Astrocyte (in vitro differentiated cells and primary cell): ENCODE measurements at regions not wholly inside any gene's neighbourhood (a gene's known extent, or its start where the extent isn't known, plus 50 kb on each side); places are given as distances from the start of the nearest gene placed in this dataset.

Source experiments
- DNase-seq: peaks from one replicate; pipeline ENCODE4 v3.0.0-alpha.2; 2010; ENCODE audit warnings: low read depth
- FAIRE-seq: peaks from 2 replicates; lab custom pipeline; 2011; peaks lifted over from hg19 to GRCh38; lab: Jason Lieb, UNC
- H2AFZ ChIP-seq: 2 replicates; pipeline ENCODE4 v1.6.0; 2012; ENCODE audit warnings: low read depth, low read length, inconsistent platforms
- H3K27ac ChIP-seq: 2 replicates; pipeline ENCODE4 v1.5.1; 2011; ENCODE audit warnings: low read depth, low read length, inconsistent platforms
- H3K27me3 ChIP-seq: 2 replicates; pipeline ENCODE4 v1.6.0; 2011; ENCODE audit warnings: low read length, inconsistent platforms; ENCODE audit not compliant: insufficient read depth
- H3K36me3 ChIP-seq: 2 replicates; pipeline ENCODE4 v1.5.1; 2011; ENCODE audit warnings: low read length, inconsistent platforms; ENCODE audit not compliant: insufficient read depth
- H3K4me1 ChIP-seq: 2 replicates; pipeline ENCODE4 v1.5.1; 2011; ENCODE audit warnings: low read length, inconsistent platforms; ENCODE audit not compliant: insufficient read depth
- H3K4me2 ChIP-seq: 2 replicates; pipeline ENCODE4 v1.6.0; 2012; ENCODE audit warnings: low read length, inconsistent platforms
- H3K4me3 ChIP-seq: 2 replicates; pipeline ENCODE4 v1.5.1; 2011; ENCODE audit warnings: low read depth, mild to moderate bottlenecking, low read length, inconsistent platforms; ENCODE audit not compliant: insufficient read depth
- H3K79me2 ChIP-seq: 2 replicates; pipeline ENCODE4 v1.6.0; 2012; ENCODE audit warnings: mild to moderate bottlenecking, low read length, inconsistent platforms; ENCODE audit not compliant: insufficient read depth
- H3K9ac ChIP-seq: 2 replicates; pipeline ENCODE4 v1.6.0; 2012; ENCODE audit warnings: mild to moderate bottlenecking, low read length, inconsistent platforms
- H3K9me3 ChIP-seq: 2 replicates; pipeline ENCODE4 v1.5.1; 2012; ENCODE audit warnings: low read depth, mild to moderate bottlenecking, low read length, inconsistent platforms; ENCODE audit not compliant: insufficient read depth
- H4K20me1 ChIP-seq: 2 replicates; pipeline ENCODE4 v1.6.0; 2012; ENCODE audit warnings: low read length, inconsistent platforms; ENCODE audit not compliant: insufficient read depth
- H3K27ac Mint-ChIP-seq: one replicate; pipeline ENCODE4 v1.8.0; 2021; ENCODE audit warnings: mild to moderate bottlenecking, mixed read lengths; ENCODE audit not compliant: unreplicated experiment
- H3K27me3 Mint-ChIP-seq: one replicate; pipeline ENCODE4 v1.8.0; 2021; ENCODE audit warnings: low read depth, mixed read lengths; ENCODE audit not compliant: unreplicated experiment
- H3K36me3 Mint-ChIP-seq: one replicate; pipeline ENCODE4 v1.8.0; 2021; ENCODE audit warnings: low read depth, mixed read lengths; ENCODE audit not compliant: unreplicated experiment
- H3K4me1 Mint-ChIP-seq: one replicate; pipeline ENCODE4 v1.8.0; 2021; ENCODE audit warnings: low read depth, mixed read lengths; ENCODE audit not compliant: unreplicated experiment
- H3K4me3 Mint-ChIP-seq: one replicate; pipeline ENCODE4 v1.8.0; 2021; ENCODE audit warnings: mild to moderate bottlenecking, moderate library complexity, mixed read lengths; ENCODE audit not compliant: unreplicated experiment
- H3K9me3 Mint-ChIP-seq: one replicate; pipeline ENCODE4 v1.8.0; 2021; ENCODE audit warnings: mild to moderate bottlenecking, mixed read lengths; ENCODE audit not compliant: unreplicated experiment
- EZH2 ChIP-seq: IDR thresholded peaks from 2 replicates; pipeline ENCODE4 v1.6.1; 2012; ENCODE audit warnings: mild to moderate bottlenecking, low read length, inconsistent platforms; ENCODE audit not compliant: insufficient read depth
- TF ChIP-seq, protein P1 (sequence below): IDR thresholded peaks from 2 replicates; pipeline ENCODE4 v1.5.1; 2011; ENCODE audit warnings: low read depth, mild to moderate bottlenecking, inconsistent platforms, low read length, moderate library complexity; ENCODE audit not compliant: insufficient read depth

DNA sequence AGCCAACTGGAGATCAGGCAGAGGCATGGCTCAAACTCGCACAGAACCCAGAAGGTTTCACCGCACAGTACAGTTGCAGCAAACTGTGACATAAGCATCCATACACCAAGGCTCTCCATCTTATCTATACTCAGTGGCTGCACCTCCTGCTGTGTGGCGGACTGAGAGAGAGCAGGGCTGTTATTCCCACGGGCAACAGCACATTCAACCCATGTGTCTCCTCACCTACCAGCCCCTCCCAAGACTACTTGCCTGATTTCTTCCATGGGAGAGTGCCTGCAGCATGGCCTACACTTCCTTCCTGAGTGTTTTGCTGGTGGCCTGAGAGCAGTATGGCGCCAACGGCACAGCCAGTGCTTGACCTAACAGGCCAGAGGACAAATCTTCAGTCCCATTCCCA is 1606.6 kb downstream of the SLITRK1 start:
- Histone ChIP-seq H3K9ac (no peak overlapping the region), H3K4me1 (no peaks in the 10 kb centered on the region), H3K27ac (no peak overlapping the region), H3K9me3 (no peaks in the 10 kb centered on the region), H3K4me3 (no peak overlapping the region), H3K4me2 (no peak overlapping the region), H3K27me3 (no peaks in the 10 kb centered on the region), H2AFZ (no peak overlapping the region), H3K36me3 (no peaks in the 10 kb centered on the region), H4K20me1 (no peaks in the 10 kb centered on the region), H3K79me2 (no peaks in the 10 kb centered on the region)
- FAIRE-seq (no peak), DNase-seq (no peak)
- Mint-ChIP-seq H3K27ac (no peak overlapping the region), H3K4me3 (no peak overlapping the region), H3K4me1 (no peaks in the 10 kb centered on the region), H3K9me3 (no peaks in the 10 kb centered on the region), H3K36me3 (no peaks in the 10 kb centered on the region), H3K27me3 (no peaks in the 10 kb centered on the region)
- TF ChIP-seq EZH2: no peak
- TF ChIP-seq, protein P1, sequence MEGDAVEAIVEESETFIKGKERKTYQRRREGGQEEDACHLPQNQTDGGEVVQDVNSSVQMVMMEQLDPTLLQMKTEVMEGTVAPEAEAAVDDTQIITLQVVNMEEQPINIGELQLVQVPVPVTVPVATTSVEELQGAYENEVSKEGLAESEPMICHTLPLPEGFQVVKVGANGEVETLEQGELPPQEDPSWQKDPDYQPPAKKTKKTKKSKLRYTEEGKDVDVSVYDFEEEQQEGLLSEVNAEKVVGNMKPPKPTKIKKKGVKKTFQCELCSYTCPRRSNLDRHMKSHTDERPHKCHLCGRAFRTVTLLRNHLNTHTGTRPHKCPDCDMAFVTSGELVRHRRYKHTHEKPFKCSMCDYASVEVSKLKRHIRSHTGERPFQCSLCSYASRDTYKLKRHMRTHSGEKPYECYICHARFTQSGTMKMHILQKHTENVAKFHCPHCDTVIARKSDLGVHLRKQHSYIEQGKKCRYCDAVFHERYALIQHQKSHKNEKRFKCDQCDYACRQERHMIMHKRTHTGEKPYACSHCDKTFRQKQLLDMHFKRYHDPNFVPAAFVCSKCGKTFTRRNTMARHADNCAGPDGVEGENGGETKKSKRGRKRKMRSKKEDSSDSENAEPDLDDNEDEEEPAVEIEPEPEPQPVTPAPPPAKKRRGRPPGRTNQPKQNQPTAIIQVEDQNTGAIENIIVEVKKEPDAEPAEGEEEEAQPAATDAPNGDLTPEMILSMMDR: no peak

DNA sequence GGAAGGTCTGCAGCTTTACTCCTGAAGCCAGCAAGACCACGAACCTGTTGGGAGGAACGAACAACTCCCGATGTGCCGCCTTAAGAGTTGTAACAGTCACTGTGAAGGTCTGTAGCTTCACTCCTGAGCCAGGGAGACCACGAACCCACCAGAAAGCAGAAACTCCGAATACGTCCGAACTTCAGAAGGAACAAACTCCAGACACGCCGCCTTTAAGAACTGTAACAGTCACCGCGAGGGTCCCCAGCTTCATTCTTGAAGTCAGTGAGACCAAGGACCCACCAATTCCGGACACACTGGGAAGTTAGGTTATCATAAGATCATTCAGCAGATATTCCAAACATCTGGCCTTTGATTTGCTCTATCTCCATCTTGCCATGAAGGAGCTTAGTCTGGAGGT is 1623.0 kb downstream of the SLITRK1 start:
- Histone ChIP-seq H4K20me1 (no peaks in the 10 kb centered on the region), H3K9ac (no peak overlapping the region), H3K27ac (no peak overlapping the region), H3K36me3 (no peaks in the 10 kb centered on the region), H3K79me2 (no peaks in the 10 kb centered on the region), H3K4me1 (no peaks in the 10 kb centered on the region), H2AFZ (no peak overlapping the region), H3K4me3 (no peak overlapping the region), H3K27me3 (no peaks in the 10 kb centered on the region), H3K4me2 (no peak overlapping the region), H3K9me3 (no peaks in the 10 kb centered on the region)
- DNase-seq: no peak
- no peaks in the 10 kb centered on the region for H3K4me1 Mint-ChIP-seq
- H3K27me3 Mint-ChIP-seq: no peaks in the 10 kb centered on the region
- no peak for FAIRE-seq
- peaks cover 2% of the 10 kb centered on the region for H3K9me3 Mint-ChIP-seq
- TF ChIP-seq EZH2: no peak
- TF ChIP-seq, protein P1: no peak
- no peaks in the 10 kb centered on the region for H3K36me3 Mint-ChIP-seq
- no peak overlapping the region for H3K4me3 Mint-ChIP-seq
- H3K27ac Mint-ChIP-seq: no peak overlapping the region

DNA sequence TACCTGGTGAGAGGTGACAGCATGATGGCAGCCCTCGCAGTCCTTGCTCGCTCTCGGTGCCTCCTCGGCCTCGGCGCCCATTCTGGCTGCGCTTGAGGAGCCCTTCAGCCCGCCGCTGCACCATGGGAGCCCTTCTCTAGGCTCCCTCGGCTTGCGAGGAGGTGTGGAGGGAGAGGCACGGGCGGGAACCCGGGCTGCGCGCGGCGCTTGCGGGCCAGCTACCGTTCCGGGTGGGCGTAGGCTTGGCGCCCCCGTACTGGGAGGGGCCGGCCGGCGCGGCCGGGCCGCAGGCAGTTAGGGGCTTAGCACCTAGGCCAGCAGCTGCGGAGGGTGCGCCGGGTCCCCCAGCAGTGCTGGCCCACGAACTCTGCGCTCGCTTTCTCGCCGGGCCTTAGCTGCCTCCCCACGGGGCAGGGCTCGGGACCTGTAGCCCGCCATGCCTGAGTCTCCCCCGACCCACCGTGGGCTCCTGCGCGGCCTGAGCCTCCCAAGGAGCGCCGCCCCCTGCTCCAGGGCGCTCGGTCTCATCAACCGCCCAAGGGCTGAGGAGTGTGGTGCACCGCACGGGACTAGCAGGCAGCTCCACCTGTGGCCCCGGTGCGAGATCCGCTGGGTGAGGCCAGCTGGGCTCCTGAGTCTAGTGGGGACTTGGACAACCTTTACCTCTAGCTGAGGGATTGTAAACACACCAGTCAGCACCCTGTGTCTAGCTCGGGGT is 1624.3 kb downstream of the SLITRK1 start:
- DNase-seq (no peak), FAIRE-seq (no peak)
- no peaks in the 10 kb centered on the region for H3K36me3 Mint-ChIP-seq
- no peaks in the 10 kb centered on the region for H3K79me2 ChIP-seq
- peaks cover 2% of the 10 kb centered on the region for H3K9me3 Mint-ChIP-seq
- H3K4me3 Mint-ChIP-seq: no peak overlapping the region
- H3K27me3 Mint-ChIP-seq: no peaks in the 10 kb centered on the region
- H2AFZ ChIP-seq: no peak overlapping the region
- no peaks in the 10 kb centered on the region for H3K4me1 Mint-ChIP-seq
- no peak overlapping the region for H3K27ac ChIP-seq
- no peaks in the 10 kb centered on the region for H3K9me3 ChIP-seq
- H3K4me2 ChIP-seq: no peak overlapping the region
- H3K9ac ChIP-seq: no peak overlapping the region
- H3K36me3 ChIP-seq: no peaks in the 10 kb centered on the region
- no peak overlapping the region for H3K27ac Mint-ChIP-seq
- TF ChIP-seq EZH2: no peak
- TF ChIP-seq, protein P1: no peak
- no peaks in the 10 kb centered on the region for H4K20me1 ChIP-seq
- no peaks in the 10 kb centered on the region for H3K4me1 ChIP-seq
- H3K4me3 ChIP-seq: no peak overlapping the region
- no peaks in the 10 kb centered on the region for H3K27me3 ChIP-seq
